Body of pancreas (tissue), 4 donors: ENCODE measurements at regions not wholly inside any gene's neighbourhood (a gene's known extent, or its start where the extent isn't known, plus 50 kb on each side); places are given as distances from the start of the nearest gene placed in this dataset.

Experiments used
- ATAC-seq: fragments of 150-250 bp; one replicate; pipeline ENCODE4 v1.9.1; 2016
- DNase-seq, 4 donors: peaks; one replicate each; pipeline ENCODE4 v3.0.0-alpha.2; 2019
- H3K27ac ChIP-seq, 4 donors: fragments of 200-600 bp; sonication (generic); 1 replicate in 3 of 4; 2 replicates in 1 of 4; pipeline versions ENCODE4 v1.5.1 to v1.6.1; 2016 to 2019; ENCODE audit warnings: mild to moderate bottlenecking in 1 of 4, mixed read lengths in 1 of 4, moderate library complexity in 1 of 4
- H3K27me3 ChIP-seq, 2 donors: fragments of 200-600 bp; sonication (generic); one replicate each; pipeline ENCODE4 v1.6.0; 2016; ENCODE audit warnings: mild to moderate bottlenecking in 1 of 2
- H3K36me3 ChIP-seq, 2 donors: fragments of 200-600 bp; sonication (generic); replicated peaks in 1 of 2; 2 replicates each; pipeline ENCODE4 v1.5.1; 2016; ENCODE audit warnings: low read depth in 2 of 2; ENCODE audit not compliant: insufficient read depth in 1 of 2
- H3K4me1 ChIP-seq: fragments of 200-600 bp; sonication (generic); one replicate; pipeline ENCODE4 v1.6.0; 2016
- H3K4me3 ChIP-seq, 2 donors: fragments of 200-600 bp; sonication (generic); 1 replicate in 1 of 2; 2 replicates in 1 of 2; pipeline ENCODE4 v1.5.1; 2016 to 2019
- H3K9me3 ChIP-seq, 3 donors: fragments of 200-600 bp; sonication (generic); 1 replicate in 2 of 3; 2 replicates in 1 of 3; pipeline ENCODE4 v1.5.1; 2016
- POLR2A ChIP-seq, 3 donors: fragments of 450-650 bp; IDR thresholded peaks; one replicate each; pipeline ENCODE4 v1.6.1; 2016; ENCODE audit warnings: antibody characterized with exemption in 3 of 3, mild to moderate bottlenecking in 2 of 3
- WGBS, 2 donors: methylation state at CpG; one replicate each; pipeline ENCODE4 v1.1.5; 2017; 5-methylcytosine and 5-hydroxymethylcytosine counted together
- intact Hi-C: fragments of 100-400 bp; cut with DNase I; formaldehyde crosslinking; loops from one replicate; pipeline ENCODE4 v1.15.1; 2023
- TF ChIP-seq, protein P1 (sequence below), 7 experiments: fragments of 450-650 bp in 4 of 7; fragments of 200-600 bp in 3 of 7; sonication (generic) in 3 of 7; IDR thresholded peaks; one replicate each; pipeline ENCODE4 v1.5.1; 2016 to 2019; ENCODE audit warnings: antibody characterized with exemption in 7 of 7

DNA sequence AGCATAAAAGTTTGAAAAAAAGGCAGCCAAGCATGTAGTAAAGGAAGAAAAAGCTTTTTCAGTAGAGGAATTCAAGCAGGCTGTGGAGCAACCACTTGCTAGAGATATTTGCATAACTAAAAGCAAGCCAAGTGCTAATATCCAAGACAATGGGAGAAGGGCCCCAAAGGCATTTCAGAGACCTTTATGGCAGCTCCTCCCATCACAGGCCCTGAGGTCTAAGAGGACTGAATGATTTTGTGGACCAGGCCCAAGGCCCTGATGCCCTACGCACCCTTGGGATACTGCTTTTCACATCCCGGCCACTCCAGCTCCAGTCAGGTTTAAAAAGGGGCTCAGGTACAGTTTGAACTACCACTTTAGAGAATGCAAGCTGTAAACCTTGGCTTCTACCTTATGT, 261.7 kb upstream of the SEMA3C start:
- TF ChIP-seq POLR2A (IDR thresholded peaks at IDR 0.05), result no peak
- TF ChIP-seq, protein P1, sequence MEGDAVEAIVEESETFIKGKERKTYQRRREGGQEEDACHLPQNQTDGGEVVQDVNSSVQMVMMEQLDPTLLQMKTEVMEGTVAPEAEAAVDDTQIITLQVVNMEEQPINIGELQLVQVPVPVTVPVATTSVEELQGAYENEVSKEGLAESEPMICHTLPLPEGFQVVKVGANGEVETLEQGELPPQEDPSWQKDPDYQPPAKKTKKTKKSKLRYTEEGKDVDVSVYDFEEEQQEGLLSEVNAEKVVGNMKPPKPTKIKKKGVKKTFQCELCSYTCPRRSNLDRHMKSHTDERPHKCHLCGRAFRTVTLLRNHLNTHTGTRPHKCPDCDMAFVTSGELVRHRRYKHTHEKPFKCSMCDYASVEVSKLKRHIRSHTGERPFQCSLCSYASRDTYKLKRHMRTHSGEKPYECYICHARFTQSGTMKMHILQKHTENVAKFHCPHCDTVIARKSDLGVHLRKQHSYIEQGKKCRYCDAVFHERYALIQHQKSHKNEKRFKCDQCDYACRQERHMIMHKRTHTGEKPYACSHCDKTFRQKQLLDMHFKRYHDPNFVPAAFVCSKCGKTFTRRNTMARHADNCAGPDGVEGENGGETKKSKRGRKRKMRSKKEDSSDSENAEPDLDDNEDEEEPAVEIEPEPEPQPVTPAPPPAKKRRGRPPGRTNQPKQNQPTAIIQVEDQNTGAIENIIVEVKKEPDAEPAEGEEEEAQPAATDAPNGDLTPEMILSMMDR (IDR thresholded peaks at IDR 0.05), result no peak
- DNase-seq, result no peak
- Histone ChIP-seq H3K9me3 (no peaks in the 10 kb centered on the region), H3K27me3 (no peaks in the 10 kb centered on the region), H3K4me3 (no peak overlapping the region), H3K4me1 (no peaks in the 10 kb centered on the region), H3K27ac (no peak overlapping the region), H3K36me3 (no peaks in the 10 kb centered on the region)
- WGBS, 2 donors, result 95 to 96% methylated on average over 2 of the region's 2 CpGs
- intact Hi-C loops, result no loop called here
- ATAC-seq, result no peak

DNA sequence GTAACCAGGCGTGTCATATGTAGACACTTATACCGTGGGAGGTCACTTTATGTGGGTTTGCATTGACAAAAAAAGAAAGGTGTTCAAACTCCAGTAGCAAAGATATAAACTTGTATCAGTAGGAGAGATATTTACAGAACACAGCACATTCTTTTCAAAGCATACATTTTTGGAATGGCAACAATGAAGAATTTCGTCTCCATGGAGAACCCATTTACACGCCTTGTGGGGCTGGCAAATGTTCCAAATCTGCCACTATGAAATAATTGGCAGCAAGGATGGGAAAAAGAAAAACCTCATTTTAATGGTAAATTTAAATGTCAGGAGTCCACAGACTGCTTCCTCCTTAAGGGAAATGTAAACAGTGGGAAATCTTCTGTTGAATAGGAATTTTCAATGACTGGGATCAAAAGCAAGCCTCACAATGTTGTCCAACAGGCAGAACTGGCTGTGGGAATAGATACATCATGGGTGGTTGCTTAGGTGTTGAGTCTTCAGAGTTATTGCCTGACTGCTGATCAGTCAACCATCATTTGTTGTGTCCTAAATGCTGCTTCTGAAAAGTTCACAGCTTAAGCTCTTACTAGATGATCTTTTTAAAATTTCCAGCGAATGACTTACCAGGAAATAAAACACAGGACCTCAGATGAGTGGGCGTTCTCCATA, 256.6 kb upstream of the SEMA3C start:
- 77 to 78% methylated on average over 6 of the region's 6 CpGs for WGBS, 2 donors
- TF ChIP-seq, protein P1 (IDR thresholded peaks at IDR 0.05), result no peak
- TF ChIP-seq POLR2A (IDR thresholded peaks at IDR 0.05), result no peak
- intact Hi-C loops, result no loop called here

DNA sequence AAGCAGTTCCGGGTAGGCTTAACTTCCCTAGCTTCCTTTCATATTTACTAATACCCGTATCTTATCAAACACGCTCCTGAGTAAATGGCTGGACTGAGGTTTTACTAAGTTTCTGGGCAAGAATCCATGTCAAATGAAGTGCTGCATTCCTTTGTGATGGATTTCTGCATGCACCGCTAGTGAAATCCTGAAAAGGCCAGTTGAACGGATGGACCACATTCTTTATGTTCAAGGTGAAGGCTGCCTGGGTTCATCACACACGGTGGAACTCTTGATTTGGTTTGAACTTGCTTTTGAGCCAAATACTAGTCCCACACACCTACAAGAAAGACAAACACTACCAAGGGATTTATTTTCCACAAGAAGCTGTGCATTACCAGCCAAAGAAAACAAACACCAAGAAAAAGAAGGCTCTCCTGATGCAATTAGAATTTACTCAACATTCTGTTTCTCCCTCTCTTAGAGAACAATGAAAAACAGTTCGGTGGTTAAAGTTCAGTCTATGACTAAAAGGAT, 255.0 kb upstream of the SEMA3C start:
- intact Hi-C loops, result no loop called here
- WGBS, 2 donors, result 6 to 12% methylated on average over 7 of the region's 7 CpGs
- Histone ChIP-seq H3K36me3 (no peaks in the 10 kb centered on the region), H3K27ac (peak overlapping the region in 2 of 4 donors; percentile 9 to 19), H3K27me3 (no peaks in the 10 kb centered on the region), H3K4me3 (no peak overlapping the region), H3K4me1 (peaks cover 9% of the 10 kb centered on the region), H3K9me3 (no peaks in the 10 kb centered on the region)
- ATAC-seq, result peak; percentile 68
- no peak for TF ChIP-seq POLR2A (IDR thresholded peaks at IDR 0.05)
- TF ChIP-seq, protein P1 (IDR thresholded peaks at IDR 0.05), result no peak
- peak in 2 of 4 donors; percentile 8 to 20 for DNase-seq

More for the DNA sequence above, 256.6 kb upstream of the SEMA3C start:
- no peaks in the 10 kb centered on the region for H3K9me3 ChIP-seq
- DNase-seq (no peak), ATAC-seq (no peak)
- H3K27me3 ChIP-seq, result no peaks in the 10 kb centered on the region
- peaks cover 9% of the 10 kb centered on the region for H3K4me1 ChIP-seq
- H3K27ac ChIP-seq, result no peak overlapping the region
- no peak overlapping the region for H3K4me3 ChIP-seq
- H3K36me3 ChIP-seq, result no peaks in the 10 kb centered on the region

DNA sequence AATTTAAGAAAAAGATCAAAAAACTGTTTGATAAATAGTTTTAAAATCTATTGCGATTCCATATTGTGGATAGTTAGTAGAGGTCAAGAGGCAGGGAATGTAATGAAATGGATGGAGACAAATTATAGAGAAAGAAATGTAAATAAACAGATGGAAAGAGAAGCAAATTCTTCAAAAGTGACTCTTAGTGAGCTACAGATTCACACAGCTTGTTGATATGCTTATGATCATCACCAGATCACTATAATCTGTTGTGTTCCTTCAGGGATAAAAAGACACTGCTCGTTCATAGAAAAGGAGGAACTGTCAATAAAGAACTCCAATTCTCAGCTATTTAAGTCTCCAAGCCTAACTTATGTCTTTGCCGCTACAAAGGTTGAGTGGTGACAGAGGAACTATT, 251.4 kb upstream of the SEMA3C start:
- WGBS, 2 donors, result 89% methylated on average over 3 of the region's 3 CpGs
- no peaks in the 10 kb centered on the region for H3K9me3 ChIP-seq
- intact Hi-C loops, result no loop called here

More for the DNA sequence above, 251.4 kb upstream of the SEMA3C start:
- H3K4me3 ChIP-seq, result no peak overlapping the region
- H3K27me3 ChIP-seq, result no peaks in the 10 kb centered on the region
- TF ChIP-seq POLR2A (IDR thresholded peaks at IDR 0.05), result no peak
- TF ChIP-seq, protein P1 (IDR thresholded peaks at IDR 0.05), result no peak
- ATAC-seq, result no peak
- DNase-seq, result no peak
- H3K27ac ChIP-seq, result no peak overlapping the region
- H3K4me1 ChIP-seq, result peaks cover 9% of the 10 kb centered on the region
- no peaks in the 10 kb centered on the region for H3K36me3 ChIP-seq
